Activated CD8-positive, alpha-beta memory T cell treated with anti-CD3 and anti-CD28 coated beads, Interleukin-2, amount 50 U/mL, for 4 hours (primary cell): ENCODE measurements at regions not wholly inside any gene's neighbourhood (a gene's known extent, or its start where the extent isn't known, plus 50 kb on each side); places are given as distances from the start of the nearest gene placed in this dataset.

Experiments used
- DNase-seq: peaks from one replicate; pipeline ENCODE4 v3.0.0-alpha.2; 2020

DNA sequence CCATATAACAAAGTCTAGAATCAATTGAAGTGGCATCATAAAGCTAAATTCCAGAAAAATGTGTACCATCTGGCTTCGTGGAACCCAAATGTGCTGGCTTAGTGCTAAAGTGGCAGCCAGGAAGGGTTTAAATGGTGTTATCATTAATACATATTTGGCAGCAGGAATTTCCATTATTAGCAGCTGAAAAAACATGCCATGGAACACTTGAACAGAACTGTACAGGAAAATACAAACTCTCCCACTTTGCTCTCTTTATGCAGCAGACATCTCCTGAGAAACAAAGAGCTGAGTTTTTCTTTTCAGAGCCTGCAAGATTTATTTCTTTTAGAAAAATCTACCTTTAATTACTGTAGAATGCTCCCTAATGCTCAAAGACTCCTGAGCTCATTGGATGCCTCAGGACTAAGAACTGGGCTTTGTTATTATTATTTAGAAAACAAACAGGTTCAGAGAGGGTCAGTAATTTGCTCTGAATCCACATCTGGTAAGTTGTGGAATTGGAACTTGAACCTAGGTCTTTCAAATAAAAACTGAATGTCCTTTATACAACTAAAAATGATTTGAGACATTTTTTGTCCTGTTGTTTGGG is 179.0 kb downstream of the LACC1 start:
- no peak for DNase-seq

DNA sequence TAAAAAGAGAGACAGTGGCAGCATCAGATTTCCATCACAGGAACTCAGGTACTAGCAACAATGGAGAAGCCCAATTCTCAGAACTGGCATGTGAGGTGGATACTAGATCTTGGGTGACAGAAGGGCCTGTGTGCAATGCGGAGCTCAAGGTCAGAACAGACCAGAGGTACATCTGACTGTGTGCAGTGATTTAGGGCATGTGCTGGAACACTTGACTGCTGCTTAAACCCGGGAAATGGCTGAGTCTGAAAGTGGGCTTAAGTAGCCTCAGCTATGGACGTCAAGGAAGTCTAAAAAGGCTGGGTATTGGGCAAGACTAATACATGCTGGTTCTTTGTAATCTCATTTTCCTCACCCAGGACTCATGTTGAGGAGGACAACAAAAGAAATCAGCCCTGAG is 182.2 kb downstream of the LACC1 start:
- no peak for DNase-seq

- no peak for DNase-seq
These were observed 183.8 kb downstream of the LACC1 start for GRCh38 chr13:44063467-44063866.

GRCh38 chr13:44063881-44064280 is 184.2 kb downstream of the LACC1 start:
- DNase-seq, result no peak

DNA sequence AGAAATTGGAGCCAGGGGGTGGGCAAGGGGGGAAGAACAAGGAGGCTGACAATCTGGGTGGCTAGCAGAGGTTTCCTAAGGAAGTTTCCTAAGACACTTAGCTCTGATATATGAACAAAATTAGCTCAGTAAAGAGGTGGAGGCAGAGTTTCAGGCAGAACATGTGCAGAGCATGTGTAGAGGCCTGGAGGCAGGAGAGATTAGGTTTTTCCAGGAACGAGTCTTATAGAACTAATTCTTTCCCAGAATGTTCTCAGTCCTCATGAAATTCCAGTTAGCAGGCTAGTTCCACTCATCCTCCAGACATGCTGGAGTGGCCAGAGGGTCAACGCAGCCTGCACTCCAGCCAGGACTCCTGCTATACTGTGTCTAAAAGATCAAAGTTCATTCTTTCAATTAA is 184.7 kb downstream of the LACC1 start:
- no peak for DNase-seq

- DNase-seq, result no peak
These were observed 188.5 kb downstream of the LACC1 start for GRCh38 chr13:44068169-44068568.

DNA sequence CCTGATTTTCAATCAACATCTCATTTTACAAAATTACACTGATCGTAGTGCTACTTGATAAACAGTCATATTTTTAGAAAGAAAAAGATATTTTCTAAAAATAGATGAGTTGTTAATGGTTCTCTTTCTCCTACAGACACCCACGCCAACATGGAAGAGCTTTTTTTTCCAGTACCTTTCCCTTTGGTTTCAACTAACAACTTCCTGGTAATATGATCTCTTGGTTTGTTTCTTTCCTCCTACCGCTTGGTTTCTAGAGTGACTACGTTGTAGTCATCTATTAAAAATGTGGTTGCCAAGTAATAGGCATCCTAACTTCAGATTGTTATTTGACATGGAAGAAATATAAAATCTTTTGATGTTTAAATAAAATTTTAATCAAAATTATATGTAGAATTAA is 189.0 kb downstream of the LACC1 start:
- no peak for DNase-seq

DNA sequence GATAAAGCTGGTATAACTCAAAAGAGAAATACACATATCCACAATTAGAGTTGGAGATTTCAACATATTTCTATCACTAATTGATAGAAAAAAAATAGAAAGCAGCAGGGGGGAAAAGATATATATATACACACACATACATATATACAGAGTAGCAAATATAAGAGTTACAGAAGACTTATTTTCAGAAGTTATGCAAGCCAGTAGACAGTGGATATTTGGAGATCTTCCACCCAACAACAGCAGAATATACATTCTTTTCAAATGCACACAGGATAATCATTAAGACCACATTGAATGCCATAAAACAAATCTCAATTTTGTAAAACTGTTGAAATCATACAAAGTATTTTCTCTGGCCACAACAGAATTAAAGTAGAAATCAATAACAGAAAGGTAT is 192.8 kb downstream of the LACC1 start:
- DNase-seq, result no peak

DNA sequence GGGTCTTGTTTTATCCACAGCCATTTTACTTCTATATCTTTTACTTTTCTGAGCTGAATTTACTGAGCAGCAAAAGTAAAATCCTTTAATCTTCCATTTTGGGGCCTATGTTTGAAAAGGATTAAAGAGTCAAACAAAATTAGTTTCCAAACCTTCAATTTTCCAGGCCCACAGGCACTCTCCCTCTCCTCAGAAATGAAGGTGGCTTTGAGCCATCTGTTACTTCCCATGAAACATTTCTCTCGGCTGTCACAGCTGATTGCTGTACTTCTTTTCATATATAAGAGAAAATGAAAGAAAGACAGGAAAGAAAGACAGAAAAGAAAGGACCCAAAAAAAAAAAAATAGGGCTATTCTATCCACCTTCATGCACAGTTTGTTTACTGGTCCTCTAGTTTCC is 194.9 kb downstream of the LACC1 start:
- DNase-seq, result no peak

GRCh38 chr13:44075113-44075512 is 195.4 kb downstream of the LACC1 start:
- DNase-seq, result no peak

DNA sequence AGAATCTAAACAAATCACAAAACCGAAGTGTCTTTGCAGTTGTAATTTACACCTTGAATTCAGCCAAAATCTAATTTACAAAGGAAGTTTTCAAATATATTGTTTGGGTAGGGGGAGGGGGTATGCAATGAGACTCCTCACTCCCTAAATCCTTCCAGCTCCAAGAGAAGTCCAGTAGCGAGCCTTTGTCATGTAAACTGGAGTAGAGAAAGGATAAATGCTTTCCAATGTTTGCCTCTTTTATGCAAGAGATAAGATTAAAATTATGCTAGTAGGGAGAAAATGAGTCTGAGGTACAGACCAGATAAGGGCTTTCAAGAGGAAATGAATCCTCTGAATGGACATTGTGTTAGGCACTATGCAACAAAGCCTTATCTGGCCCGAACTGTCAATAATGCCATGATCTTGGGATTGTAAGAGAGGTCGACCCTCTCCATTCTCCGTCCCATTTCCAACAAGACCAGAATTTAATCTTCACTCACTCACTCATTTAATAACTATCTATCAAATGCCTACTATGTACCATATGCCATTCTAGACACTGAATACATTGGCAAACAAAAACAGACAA is 199.2 kb downstream of the LACC1 start:
- no peak for DNase-seq

DNA sequence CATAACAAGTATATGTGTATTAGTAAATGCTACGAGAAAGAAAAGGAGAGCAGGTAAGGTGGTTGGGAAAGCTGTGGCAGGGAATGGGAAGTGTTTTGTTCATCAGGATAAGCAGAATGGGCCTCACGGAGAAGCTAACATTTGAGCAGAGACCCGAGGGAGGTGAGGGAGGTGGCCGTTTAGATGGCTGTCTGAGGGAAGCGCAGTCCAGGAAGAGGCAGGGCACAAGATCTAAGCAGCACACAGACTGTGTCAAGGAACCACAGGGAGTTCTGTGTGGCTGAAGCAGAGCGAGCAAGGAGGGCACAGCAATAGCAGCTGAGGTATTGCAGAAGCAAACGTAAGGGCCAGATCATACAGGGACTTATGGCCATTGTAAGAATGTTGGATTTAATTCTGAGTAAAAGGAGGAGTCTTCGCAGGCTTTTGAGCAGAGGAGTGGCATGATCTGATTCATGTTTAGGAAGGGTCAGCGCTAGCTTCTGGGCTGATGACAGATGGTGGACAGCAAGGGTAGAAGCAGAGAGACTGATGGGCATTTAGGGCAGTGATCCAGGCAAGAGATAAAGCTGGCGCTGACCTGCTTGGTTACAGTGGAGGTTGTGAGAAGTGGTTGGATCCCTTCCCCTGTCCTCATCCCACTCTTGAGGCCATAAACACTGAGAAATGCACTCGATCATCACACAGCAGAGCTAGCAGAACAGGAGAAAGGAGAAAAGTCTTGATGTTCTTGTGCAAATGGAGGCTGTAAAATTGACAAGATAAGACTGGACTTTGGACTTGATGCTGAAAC is 199.9 kb downstream of the LACC1 start:
- DNase-seq, result no peak

- DNase-seq, result no peak
These were observed 204.4 kb downstream of the LACC1 start for GRCh38 chr13:44084146-44084545.

GRCh38 chr13:44086389-44086788 is 206.7 kb downstream of the LACC1 start:
- no peak for DNase-seq

GRCh38 chr13:44088411-44088810 is 208.7 kb downstream of the LACC1 start:
- no peak for DNase-seq

- no peak for DNase-seq
These were observed 209.3 kb downstream of the LACC1 start for GRCh38 chr13:44088991-44089413.

DNA sequence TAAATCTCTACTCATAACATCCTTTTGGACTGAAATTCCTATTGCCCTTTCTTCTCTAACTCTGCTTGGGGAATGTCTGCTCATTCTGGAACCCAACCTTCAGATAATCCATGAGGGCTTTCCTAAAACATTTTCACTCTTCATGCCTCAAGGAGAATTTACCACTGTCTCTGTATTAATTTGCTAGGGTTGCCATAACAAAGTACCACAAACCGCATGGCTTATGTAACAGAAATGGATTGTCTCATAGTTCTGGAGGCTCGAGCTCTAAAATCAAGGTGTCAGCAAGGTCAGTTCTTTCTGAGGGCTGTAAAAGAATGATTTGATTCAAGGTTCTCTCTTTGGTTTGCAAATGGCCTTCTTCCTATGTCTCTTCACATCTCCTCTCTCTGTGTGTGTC is 209.7 kb downstream of the LACC1 start:
- DNase-seq, result no peak

DNA sequence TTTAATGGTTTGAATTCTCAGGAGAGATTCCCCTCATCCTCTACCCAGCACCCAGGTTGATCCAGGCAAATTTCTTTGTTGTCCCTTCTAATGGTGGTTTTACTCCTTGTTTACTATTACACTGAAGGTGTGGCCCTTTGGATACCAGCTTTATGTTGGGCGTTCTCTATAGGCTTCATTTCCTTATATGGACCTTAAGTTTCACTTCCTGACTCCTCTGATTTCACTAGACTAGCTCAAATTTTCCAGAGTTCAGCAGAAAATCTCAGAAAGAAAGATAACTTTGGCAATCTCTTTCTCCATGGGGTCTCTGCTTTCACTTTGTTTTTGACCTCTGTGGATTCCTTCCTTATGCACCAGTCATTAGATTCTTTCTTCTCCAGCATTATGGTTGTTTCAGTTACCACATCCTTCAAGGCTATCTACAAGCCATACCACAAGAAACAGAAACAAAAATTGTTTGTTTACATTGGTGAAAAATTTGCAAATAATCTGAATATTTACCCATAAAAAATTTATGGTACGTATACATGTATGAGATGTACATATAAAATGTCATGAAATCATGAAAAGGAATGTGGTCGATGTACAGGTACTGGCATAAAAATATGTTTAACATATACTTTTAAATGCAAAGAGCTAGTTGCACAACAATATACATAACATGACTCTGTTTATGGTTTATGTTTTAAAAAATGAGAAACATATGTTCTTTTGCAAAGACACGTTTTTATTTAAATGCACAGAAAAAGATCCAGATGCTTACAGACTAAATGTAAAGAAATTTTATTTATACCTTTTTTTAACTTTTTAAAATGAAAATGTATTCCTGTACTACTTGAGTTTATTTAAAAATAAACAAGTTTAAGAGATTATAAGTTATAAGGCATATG is 212.6 kb downstream of the LACC1 start:
- DNase-seq, result no peak

DNA sequence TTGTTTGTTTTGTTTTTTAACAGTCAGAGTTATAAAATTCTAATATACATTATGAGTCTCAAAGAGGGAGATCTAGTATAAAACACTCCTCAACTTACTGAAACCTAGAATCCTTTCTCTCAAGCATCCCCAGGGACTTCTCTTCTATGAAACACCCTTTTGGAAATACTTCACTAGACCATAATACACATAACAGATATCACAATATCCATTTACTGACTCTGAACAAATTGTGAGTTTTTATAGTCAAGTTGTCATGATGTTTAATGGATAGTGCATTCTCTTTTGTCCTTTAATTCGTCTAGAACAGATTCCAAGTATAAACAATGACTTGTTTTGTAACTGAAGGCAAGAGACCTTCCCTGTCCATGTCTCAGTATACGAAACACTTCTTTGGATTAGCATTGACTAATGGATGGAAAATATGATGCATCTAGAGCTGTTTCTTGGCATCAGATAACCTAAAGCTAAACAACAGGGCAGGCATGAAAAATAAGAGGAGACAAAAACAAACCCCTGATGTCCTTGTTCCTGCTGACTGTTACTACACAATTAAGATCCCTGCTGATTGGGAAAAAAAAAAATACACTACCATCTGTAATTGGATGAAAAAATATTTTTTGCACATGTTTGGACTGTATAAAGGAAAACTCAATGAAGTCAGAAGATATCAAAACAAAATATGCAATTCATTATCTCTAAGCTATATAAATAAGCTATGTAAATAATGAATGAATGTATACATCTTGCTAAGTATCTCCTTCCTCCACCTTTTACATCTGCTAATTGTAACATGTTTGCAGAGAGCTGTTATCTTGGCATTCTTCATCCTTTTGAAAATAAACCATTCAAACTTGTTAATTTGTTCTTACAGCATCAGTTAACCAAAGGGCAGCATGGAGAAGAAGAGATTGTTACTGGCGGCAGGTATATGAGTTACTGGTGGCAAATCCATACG is 214.2 kb downstream of the LACC1 start:
- DNase-seq, result no peak

- DNase-seq, result no peak
These were observed 217.2 kb downstream of the LACC1 start for GRCh38 chr13:44096901-44097300.

- no peak for DNase-seq
These were observed 218.9 kb downstream of the LACC1 start for GRCh38 chr13:44098559-44098958.
